Urinary bladder (tissue), 3 donors: ENCODE measurements at regions not wholly inside any gene's neighbourhood (a gene's known extent, or its start where the extent isn't known, plus 50 kb on each side); places are given as distances from the start of the nearest gene placed in this dataset.
"Not testable (repeated sequence)": the region's sequence is repeated elsewhere in the genome, so short reads cannot be mapped to it uniquely, and the experiment has no call there.

ENCODE experiments used
- DNase-seq: peaks from one replicate; pipeline ENCODE4 v3.0.0-alpha.2; 2015; ENCODE audit errors: extremely low spot score
- H3K27ac ChIP-seq: one replicate; pipeline ENCODE4 v1.5.1; 2013; ENCODE audit warnings: low read depth, mild to moderate bottlenecking, moderate library complexity
- H3K36me3 ChIP-seq: one replicate; pipeline ENCODE4 v1.6.1; 2013; ENCODE audit warnings: mild to moderate bottlenecking, moderate library complexity; ENCODE audit not compliant: insufficient read depth
- H3K4me1 ChIP-seq: one replicate; pipeline ENCODE4 v1.6.1; 2013; ENCODE audit warnings: mild to moderate bottlenecking, moderate library complexity; ENCODE audit not compliant: insufficient read depth
- H3K4me3 ChIP-seq: one replicate; pipeline ENCODE4 v1.5.1; 2013; ENCODE audit warnings: low read depth, low read length
- WGBS: extraction: QIAGEN DNeasy Blood & Tissue Kit; methylation state at CpG from one replicate; pipeline ENCODE4 v1.1.7; 2013; 5-methylcytosine and 5-hydroxymethylcytosine counted together
- donor health status: healthy with polysubstance abuse.
- donor health status: healthy.

DNA sequence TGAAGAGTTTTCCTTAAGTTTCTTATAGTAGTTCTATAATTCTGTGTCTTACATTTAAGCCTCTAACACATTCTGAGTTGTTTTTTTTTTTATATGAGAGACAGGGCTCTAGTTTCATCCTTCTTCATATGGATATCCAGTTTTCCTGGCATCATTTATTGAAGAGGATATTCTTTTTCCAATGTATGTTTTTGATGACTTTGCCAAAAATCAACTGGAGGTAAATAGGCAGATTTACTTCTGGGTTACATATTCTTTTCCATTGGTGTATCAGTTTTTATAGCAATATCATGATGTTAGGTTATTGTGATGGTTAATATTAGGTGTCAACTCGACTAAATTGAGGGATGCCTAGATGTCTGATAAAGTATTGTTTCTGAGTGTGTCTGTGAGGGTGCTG is 650.7 kb upstream of the GRID2 start:
- no peak overlapping the region for H3K27ac ChIP-seq
- no peak overlapping the region for H3K4me3 ChIP-seq
- no peaks in the 10 kb centered on the region for H3K36me3 ChIP-seq
- WGBS, result 79% methylated on average over 1 of the region's 1 CpG
- no peaks in the 10 kb centered on the region for H3K4me1 ChIP-seq
- no peak for DNase-seq

DNA sequence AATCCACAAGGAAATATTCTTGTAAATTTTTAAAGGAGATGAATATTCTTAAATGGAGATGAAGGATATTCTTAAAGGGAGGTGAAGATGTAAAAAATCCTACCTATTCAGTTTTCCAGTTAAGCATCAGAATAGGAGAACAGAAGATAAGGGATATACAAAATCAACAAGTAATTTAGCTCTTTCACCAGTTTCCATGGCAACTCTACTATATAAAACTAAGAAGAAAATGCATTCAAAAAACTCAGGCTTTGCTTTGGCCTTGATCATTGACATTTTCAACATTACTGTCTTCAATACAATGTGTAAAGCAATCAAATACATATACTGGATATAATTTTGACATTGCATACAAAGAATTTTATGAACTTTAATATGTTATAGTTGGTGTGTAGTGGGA is 622.7 kb upstream of the GRID2 start:
- Histone ChIP-seq H3K36me3 (no peaks in the 10 kb centered on the region), H3K4me1 (no peaks in the 10 kb centered on the region), H3K4me3 (no peak overlapping the region), H3K27ac (no peak overlapping the region)
- no peak for DNase-seq

DNA sequence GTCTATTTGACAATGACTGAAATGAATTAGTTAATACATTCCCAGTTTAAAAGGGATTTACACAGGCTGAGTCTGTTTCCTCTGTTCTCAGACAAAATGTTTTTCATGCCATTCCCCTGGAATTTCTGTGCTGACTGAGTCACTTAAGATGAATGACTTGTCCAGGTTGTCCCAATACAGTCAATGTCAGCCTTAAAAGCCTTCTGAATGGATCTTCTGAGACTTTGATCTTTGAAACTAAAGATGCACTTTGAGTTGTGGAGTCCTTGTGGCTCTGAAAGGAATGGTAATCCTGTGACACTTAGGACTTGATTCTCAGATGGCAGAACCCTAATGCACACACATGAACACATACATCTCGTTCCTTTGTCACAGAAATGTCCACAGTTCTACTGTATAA is 622.2 kb upstream of the GRID2 start:
- WGBS, result 65% methylated on average over 1 of the region's 1 CpG
- no peak for DNase-seq
- no peak overlapping the region for H3K27ac ChIP-seq
- H3K4me3 ChIP-seq, result no peak overlapping the region
- H3K4me1 ChIP-seq, result no peaks in the 10 kb centered on the region
- no peaks in the 10 kb centered on the region for H3K36me3 ChIP-seq

DNA sequence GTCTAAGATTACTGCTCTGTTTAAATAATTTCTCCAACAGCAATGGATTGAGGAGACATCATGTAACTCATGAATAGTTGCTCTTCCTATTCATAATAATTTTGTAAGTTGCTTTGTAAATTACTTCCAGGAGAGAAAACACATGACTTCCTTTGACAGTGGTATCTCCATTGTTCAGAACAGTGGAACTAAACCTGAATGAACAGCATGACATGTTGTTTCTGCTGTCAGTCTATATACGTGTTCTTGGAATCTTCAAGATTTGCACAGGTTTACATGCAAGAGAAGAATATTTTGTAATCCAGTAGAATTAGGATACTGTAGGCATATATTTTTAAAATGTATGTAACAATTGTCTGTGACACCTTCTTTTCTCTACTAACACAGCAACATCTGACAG is 618.8 kb upstream of the GRID2 start:
- no peaks in the 10 kb centered on the region for H3K4me1 ChIP-seq
- no peaks in the 10 kb centered on the region for H3K36me3 ChIP-seq
- DNase-seq, result no peak
- H3K4me3 ChIP-seq, result no peak overlapping the region
- no peak overlapping the region for H3K27ac ChIP-seq
- 81% methylated on average over 1 of the region's 1 CpG for WGBS

DNA sequence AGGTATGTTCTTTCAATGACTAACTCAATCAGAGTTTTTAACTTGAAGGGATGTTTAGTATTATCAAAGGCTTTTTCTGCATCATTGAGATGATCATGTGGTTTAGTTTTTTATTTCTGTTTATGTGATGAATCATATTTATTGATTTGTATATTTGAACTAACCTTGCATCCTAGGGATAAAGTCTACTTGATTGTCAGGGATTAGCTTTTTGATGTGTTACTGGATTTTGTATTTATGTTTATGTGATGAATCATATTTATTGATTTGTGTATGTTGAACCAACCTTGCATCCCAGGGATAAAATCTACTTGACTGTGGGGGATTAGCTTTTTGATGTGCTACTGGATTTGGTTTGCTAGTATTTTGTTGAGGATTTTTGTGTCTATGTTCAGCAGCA is 615.4 kb upstream of the GRID2 start:
- Histone ChIP-seq H3K27ac (no peak overlapping the region), H3K4me1 (no peaks in the 10 kb centered on the region), H3K36me3 (no peaks in the 10 kb centered on the region), H3K4me3 (no peak overlapping the region)
- no peak for DNase-seq

DNA sequence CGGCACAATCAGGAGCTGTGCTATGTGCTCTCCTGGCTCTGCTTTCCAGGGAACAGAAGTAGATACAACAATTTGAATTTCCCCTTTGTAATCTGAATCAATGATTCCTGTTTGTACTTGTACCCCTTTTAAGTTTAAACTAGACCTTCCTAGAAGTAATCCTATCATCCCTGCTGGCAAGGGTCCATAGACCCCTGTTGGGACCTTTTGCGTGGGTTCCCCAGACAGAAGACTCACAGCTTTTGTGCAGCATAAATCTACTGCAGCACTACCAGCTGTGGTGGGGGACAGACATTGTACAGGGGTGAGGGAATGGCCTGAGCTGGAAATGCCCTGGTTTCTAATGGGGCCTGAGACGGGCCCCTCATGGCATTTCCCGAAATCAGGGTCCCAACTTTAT is 604.1 kb upstream of the GRID2 start:
- WGBS, result 37% methylated on average over 4 of the region's 4 CpGs
- H3K4me3 ChIP-seq, DNase-seq: not testable (repeated sequence)

DNA sequence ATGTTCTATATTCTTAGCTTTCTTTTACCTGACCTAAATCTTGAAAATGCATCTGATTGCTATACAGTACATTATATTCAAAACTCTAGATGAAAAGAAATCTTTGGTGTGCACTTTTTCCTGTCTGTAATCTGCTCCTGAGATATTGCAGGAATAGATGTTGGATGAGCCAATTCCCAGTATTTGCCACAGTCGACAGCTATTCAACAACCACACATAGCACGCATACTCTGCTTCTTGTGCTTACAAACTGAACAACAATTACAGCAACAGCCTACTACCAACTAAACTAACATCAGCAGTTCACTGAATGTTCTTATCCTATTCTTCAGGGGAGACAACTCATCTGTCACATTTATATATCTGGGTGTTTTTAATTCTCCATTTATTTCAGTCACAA is 573.9 kb upstream of the GRID2 start:
- DNase-seq, result no peak
- Histone ChIP-seq H3K4me3 (no peak overlapping the region), H3K4me1 (no peaks in the 10 kb centered on the region), H3K27ac (no peak overlapping the region), H3K36me3 (no peaks in the 10 kb centered on the region)
- 76% methylated on average over 2 of the region's 2 CpGs for WGBS

More for the DNA sequence above, 604.1 kb upstream of the GRID2 start:
- H3K4me1 ChIP-seq, H3K36me3 ChIP-seq, H3K27ac ChIP-seq: not testable (repeated sequence)

DNA sequence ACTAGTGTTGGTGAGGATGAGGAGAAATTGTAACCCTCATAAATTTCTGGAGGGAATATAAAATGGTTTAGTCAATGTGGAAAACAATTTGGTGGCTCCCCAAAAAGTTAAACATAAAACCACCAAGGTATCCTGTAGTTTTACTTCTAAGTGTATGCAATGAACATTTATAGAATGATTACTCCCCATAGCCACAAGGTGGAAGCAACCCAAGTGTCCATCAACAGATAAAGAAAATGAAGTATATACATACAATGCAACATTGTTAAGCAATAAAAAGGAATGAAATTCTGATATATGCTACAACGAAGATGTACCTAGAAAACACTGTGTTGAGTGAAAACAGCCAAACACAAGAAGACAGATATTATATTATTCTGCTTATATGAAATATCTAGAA is 569.1 kb upstream of the GRID2 start:
- no peak for DNase-seq
- no peaks in the 10 kb centered on the region for H3K36me3 ChIP-seq
- 38% methylated on average over 1 of the region's 1 CpG for WGBS
- no peak overlapping the region for H3K4me3 ChIP-seq
- H3K4me1 ChIP-seq, result no peaks in the 10 kb centered on the region
- H3K27ac ChIP-seq, result no peak overlapping the region

DNA sequence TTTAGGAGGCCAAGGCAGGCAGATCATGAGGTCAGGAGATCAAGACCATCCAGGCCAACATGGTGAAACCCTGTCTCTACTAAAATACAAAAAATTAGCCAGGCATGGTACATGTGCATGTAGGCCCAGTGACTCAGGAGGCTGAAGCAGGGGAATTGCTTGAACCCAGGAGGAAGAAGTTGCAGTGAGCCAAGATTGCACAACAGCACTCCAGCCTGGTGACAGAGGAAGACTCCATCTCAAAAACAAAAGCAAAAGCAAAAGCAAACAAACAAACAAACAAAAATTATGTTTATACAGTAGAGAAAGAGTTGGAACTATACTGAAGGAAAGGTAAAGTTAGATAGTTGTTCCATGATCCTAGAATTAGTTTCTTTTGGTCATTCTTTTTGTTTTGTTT is 564.9 kb upstream of the GRID2 start:
- not testable (repeated sequence) for H3K4me3 ChIP-seq, H3K27ac ChIP-seq, DNase-seq, H3K36me3 ChIP-seq, H3K4me1 ChIP-seq

DNA sequence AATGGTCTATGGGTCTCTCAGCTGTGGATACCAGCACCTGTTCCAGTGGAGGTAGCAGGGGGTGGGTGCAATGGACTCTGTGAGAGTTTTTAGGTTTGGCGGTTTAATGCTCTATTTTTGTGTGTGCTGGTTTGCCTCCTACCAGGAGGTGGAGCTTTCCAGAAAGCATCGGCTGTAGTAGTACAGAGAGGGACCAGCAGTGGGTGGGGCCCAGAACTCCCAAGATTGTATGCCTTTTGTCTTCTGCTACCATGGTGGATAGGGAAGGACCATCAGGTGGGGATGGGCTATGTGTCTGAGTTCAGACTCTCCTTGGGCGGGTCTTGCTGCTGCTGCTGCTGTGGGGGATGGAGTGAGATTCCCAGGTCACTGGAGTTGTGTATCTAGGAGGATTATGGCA is 557.2 kb upstream of the GRID2 start:
- Histone ChIP-seq H3K36me3 (no peaks in the 10 kb centered on the region), H3K4me1 (no peaks in the 10 kb centered on the region), H3K27ac (no peak overlapping the region), H3K4me3 (no peak overlapping the region)
- DNase-seq, result no peak
- 62% methylated on average over 3 of the region's 3 CpGs for WGBS

DNA sequence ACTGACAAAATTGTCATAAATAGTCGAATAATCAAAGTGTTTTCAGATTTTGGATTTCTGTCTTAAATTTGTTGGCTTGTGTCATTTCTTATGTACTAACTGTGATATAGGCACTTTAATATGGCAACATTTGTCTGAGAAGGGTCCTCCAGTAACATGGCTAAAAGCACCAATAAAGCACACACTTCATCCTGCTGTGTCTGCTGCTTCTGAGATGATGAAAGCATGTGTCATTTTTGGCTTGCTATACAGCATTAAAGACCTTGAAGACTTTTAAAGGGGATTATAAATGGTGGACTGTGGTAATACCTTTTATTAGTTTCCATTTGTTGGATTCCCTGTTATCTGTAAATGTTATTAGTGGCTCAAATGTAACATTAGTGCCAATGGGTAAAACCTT is 551.8 kb upstream of the GRID2 start:
- WGBS, result 72% methylated on average over 1 of the region's 1 CpG

DNA sequence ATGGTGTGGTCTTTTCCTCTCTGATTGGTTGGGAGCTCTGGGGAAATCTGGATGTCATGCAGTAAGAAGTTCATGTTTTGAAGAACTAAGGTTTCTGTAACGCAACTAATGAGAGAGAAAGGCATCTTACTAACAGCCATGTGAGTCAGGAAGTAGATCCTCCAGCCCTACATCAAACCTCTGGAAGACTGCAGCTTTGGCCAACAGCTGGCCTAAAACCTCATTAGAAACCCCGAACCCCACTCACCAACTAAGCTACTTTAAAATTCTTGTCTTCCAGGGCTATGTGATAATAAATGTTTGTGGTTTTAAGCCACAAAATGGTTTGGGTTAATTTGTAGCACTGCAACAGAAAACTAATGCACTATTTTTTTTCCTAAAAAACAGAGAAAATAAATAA is 549.0 kb upstream of the GRID2 start:
- no peak for DNase-seq
- no peak overlapping the region for H3K27ac ChIP-seq
- 92% methylated on average over 2 of the region's 2 CpGs for WGBS
- H3K36me3 ChIP-seq, result no peaks in the 10 kb centered on the region
- no peaks in the 10 kb centered on the region for H3K4me1 ChIP-seq
- no peak overlapping the region for H3K4me3 ChIP-seq

More for the DNA sequence above, 551.8 kb upstream of the GRID2 start:
- no peak overlapping the region for H3K4me3 ChIP-seq
- H3K36me3 ChIP-seq, result no peaks in the 10 kb centered on the region
- H3K4me1 ChIP-seq, result no peaks in the 10 kb centered on the region
- no peak overlapping the region for H3K27ac ChIP-seq
- no peak for DNase-seq

DNA sequence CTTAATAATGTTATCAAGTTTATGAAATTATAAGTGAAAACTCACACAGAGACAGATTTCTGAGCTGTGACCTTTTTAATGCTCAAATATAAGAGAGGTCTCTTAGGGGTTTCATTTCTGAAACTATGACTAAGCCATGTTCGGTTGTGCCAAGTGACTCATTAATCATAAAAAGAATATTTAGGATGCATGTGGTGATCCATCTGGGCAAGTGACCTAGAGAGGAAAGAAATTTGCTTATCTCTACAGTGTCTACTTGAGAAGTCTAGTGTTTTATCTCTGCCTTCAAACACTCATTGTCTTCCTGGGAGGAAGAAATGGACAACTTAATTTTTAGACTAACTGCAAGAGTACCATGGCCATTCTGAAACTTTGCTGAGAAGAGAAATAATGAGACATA is 545.3 kb upstream of the GRID2 start:
- WGBS, result 21% methylated on average over 1 of the region's 1 CpG
- no peak for DNase-seq
- H3K4me3 ChIP-seq, result no peak overlapping the region
- no peaks in the 10 kb centered on the region for H3K4me1 ChIP-seq
- H3K36me3 ChIP-seq, result no peaks in the 10 kb centered on the region
- H3K27ac ChIP-seq, result no peak overlapping the region

DNA sequence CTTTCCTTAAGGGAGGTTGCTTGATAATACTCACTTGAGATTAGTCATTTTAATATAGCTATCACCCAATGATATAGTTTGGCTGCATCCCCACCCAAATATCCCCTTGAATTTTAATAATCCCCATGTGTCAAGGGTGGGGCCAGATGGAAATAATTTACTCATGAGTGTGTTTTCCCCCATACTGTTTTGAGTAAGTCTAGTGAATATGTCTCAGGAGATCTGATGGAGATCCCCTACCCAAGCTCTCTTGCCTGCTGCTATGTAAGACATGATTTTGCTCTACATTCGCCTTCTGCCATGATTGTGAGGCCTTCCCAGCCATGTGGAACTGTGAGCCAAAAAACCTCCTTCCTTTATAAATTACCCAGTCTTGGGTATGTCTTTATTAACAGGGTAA is 539.7 kb upstream of the GRID2 start:
- H3K27ac ChIP-seq, result no peak overlapping the region
- H3K36me3 ChIP-seq, result no peaks in the 10 kb centered on the region
- no peak for DNase-seq
- no peaks in the 10 kb centered on the region for H3K4me1 ChIP-seq
- 95% methylated on average over 1 of the region's 1 CpG for WGBS
- no peak overlapping the region for H3K4me3 ChIP-seq

DNA sequence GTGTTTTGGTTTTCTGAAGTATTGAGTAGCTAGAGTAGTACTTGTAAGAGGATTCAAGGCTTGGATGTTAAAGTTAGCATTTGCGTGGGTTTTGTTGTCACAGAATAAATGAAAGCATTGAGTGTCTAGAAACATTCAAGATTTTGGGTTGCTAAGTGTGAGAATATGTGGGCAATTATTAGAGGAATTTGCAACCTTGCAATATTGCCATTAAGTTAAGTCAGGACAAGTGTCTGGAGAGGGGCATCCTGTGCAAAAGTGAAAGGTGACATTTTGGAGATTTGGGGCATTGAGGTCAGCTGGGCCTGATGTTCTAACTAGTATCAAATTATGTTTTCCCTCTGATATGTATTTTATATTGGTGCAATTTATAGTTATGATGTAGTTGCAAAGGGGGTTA is 533.9 kb upstream of the GRID2 start:
- WGBS, result 96% methylated on average over 1 of the region's 1 CpG

More for the DNA sequence above, 533.9 kb upstream of the GRID2 start:
- Histone ChIP-seq H3K4me1 (no peaks in the 10 kb centered on the region), H3K27ac (no peak overlapping the region), H3K36me3 (no peaks in the 10 kb centered on the region), H3K4me3 (no peak overlapping the region)
- no peak for DNase-seq
